ENCODE measurements at regions not wholly inside any gene's neighbourhood (a gene's known extent, or its start where the extent isn't known, plus 50 kb on each side); places are given as distances from the start of the nearest gene placed in this dataset.

DNA sequence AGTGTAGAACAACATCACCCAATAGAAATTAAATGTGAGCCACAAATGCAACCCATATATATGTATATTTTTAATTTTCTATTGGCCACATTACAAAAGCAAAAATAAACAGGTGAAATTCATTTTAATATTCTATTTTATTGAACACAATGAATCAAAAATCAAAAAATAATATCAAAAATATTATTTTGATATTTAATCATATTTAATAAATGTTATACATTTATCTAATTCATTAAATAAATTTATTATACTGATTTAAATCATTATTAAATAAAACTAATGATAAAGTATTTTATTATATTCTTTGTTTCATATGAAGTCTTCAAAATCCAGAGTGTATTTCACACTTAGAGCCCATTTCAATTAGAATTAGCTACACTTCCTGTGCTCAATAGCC, 98.4 kb upstream of the MANEA start:
- ChIA-PET POLR2A (no interaction called here), CTCF (no interaction called here)

DNA sequence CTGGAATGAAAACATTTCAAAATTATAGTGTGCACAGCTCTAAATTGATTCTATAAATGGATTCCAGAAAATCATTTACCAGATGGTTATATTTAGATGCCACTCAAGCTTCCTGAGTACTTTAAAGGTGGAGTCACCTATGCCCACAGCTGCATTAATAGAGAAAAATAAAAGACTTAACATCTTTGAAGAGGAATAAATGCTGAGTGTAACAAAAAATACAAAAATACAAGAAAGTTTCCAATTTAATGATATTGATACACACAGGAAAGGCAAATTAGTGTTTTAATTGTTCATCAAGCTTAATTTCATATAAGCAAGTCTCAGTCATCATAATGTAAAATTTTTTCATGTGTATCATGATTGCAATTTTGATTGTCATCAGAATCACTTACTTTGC, 89.5 kb upstream of the MANEA start:
- ChIA-PET CTCF (no interaction called here), POLR2A (no interaction called here)

DNA sequence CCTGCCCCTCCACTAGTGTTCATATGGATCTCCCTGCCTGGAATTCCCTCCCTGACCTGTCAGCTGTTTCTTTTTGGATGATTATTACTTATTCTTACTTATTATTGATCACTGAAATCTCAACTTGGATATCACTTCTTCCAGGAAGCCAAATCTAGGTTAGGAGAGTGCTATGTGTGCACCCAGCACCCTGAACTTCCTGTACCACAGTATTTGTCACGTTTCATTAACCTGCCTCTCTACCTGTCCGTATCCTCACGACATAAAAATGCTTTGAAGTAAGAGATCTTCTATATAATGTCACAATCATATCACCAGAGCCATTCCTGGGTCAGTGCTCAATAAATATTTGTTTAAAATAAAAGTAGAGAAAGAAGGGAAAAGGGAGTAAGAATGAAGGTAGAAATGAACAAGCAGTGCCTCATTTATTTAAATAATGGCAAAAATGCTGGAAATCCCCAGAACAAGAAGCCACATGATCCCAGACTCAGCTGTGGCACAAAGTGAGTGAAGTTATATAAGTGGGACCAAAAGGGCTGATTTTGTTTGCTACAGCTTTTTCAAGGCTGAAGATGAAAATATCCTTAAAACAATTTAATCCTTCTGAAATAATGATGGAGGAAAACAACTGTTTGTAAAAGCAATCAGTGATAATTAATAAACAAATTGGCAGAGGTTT, 88.0 kb upstream of the MANEA start:
- POLR2A ChIA-PET, result no interaction called here
- CTCF ChIA-PET, result no interaction called here

DNA sequence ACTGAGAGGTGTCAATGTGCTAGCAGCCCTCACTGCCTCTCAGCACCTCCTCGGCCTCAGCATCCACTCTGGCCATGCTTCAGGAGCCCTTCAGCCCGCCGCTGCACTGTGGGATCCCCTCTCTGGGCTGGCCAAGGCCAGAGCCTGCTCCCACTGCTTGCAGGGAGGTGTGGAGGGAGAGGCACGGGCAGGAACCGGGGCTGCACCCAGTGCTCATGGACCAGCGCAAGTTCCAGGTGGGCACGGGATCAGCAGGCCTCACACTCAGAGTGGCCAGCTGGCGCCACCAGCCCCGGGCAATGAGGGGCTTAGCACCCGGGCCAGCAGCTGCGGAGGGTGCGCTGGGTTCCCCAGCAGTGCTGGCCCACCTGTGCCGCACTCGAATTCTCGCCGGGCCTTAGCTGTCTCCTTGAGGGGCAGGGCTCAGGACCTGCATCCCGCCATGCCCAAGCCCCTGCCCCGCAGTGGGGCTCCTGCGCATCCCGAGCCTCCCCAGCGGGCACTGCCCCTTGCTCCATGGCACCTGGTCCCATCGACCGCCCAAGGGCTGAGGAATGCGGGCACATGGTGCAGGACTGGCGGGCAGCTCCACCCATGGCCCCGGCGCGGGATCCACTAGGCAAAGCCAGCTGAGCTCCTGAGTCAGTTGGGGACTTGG, 80.4 kb upstream of the MANEA start:
- CTCF ChIA-PET, result no interaction called here
- POLR2A ChIA-PET, result no interaction called here

DNA sequence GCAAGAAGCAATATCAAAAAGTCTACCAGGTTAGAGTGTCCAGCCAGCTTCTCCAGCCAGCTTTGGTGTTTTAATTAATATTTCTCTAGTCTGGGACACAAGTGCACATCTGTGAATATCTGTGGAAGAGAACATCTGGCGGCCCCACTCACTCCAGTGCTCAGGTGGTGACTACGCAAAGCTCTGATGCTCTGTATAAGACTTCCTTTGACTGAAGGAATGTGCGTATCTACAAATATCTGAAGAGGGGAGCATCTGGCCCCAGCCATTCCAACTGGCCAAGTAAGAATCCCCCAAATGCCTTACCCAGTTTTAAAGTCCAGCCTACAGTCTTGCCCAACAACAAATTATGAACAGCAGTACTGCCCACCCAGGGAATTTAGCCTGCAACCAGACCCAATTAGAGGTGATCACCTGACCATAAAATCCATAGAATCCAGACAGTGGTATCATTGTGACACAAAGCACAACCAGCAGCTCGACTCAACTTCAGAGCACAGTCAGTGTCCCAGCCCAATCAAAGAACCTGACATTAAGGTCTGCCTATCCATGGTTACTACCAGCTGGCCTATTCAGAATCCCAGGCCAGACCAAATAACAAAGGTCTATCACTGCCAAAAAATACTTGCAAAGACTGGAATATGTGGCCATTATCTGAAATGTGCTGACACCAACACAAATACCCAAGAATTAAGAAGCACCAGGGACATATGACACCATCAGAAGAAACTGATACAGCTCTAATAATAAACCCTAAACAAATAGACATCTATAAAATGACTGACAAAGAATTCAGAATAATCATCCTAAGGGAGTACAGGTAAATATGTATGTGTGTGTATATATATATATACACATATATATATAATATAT, 76.1 kb upstream of the MANEA start:
- CTCF ChIA-PET, result no interaction called here
- POLR2A ChIA-PET, result no interaction called here

DNA sequence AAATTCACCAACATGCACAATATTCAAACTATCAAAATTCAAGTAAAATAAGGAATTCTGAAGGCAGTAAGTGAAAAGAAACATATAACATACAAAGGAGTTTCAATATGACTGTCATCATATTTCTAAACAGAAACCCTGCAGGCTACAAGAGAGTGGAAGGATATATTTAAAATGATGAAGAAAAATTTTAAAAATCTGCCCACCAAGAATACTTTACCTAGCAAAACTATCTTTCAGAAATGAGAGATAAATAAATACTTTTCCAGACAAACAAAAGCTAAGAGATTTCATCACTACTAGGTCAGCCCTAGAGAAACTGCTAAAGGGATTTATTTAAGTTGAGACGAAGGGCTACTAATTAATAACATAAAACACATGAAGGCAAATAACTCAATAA, 73.8 kb upstream of the MANEA start:
- POLR2A ChIA-PET, result no interaction called here
- CTCF ChIA-PET, result no interaction called here

DNA sequence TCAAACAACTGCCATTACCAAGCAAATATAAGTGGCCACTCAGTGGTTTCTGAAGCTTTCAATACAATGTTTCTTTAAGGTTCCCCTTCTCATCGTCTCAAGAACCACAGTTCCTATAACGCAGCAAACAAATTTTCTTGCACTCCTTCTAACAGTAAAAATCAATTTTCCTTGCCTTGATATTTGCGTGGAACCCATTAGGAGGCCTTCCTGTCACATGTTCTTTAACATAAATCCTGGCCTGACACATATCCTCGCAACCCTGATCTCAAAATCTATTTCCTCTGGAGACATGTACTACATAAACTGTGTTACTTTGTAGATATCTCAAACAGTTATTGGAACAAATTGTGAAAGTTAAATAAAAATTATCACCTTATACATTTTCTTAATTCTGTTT, 65.9 kb upstream of the MANEA start:
- POLR2A ChIA-PET, result no interaction called here

DNA sequence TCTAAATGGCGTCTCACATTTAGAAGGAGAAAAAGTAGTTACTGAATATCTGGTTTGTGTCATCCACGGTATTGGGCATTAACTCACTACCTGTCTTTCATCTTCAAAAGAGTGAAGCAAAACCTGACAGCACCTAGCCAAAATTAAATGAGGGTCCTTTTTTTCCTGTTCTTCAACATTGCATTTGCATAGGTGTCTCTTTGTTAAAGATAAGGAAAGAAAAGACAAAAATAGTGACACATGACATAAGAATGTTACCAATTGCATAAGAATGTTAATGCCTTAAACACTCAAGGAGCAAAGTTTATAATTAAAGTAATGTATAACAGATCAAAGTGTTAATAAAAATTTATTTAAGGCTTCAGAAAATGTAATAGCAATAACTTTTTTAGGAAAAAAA, 61.4 kb upstream of the MANEA start:
- CTCF ChIA-PET, result no interaction called here
- POLR2A ChIA-PET, result no interaction called here

More for the DNA sequence above, 65.9 kb upstream of the MANEA start:
- CTCF ChIA-PET, result no interaction called here

DNA sequence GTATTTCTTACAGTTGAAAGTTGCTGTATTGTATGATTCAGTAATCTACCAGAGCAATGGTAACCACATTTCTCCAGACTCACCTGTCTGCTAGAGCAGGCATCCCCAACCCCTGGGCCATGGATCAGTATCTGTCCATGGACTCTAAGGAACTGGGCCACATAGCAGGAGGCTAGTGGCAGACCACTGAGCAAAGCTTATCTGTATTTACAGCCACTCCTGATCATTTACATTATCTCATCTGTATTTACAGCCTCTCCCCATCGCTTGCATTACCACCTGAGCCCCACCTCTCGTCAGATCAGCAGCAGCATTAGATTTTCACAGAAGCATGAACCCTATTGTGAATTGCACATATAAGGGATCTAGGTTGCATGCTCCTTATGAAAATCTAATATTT, 60.3 kb upstream of the MANEA start:
- ChIA-PET CTCF (no interaction called here), POLR2A (no interaction called here)

DNA sequence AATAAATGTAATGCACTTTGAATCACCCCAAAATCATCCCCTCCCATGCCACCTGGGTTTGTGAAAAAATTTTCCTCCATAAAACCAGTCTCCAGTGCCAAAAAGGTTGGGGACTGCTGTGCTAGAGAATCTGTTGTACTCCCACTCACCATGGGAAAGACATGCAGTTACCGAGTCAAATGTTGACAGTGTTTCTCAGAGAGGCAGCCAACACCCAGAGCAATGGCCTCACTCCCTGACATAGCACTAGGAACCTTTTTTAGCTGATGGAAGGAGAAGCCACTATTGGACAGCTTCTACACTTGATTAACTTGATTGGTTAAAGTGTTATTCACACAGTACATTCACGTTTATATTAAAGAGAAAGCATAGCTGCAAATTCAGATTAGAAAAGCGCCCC, 59.8 kb upstream of the MANEA start:
- POLR2A ChIA-PET, result no interaction called here
- CTCF ChIA-PET, result no interaction called here

DNA sequence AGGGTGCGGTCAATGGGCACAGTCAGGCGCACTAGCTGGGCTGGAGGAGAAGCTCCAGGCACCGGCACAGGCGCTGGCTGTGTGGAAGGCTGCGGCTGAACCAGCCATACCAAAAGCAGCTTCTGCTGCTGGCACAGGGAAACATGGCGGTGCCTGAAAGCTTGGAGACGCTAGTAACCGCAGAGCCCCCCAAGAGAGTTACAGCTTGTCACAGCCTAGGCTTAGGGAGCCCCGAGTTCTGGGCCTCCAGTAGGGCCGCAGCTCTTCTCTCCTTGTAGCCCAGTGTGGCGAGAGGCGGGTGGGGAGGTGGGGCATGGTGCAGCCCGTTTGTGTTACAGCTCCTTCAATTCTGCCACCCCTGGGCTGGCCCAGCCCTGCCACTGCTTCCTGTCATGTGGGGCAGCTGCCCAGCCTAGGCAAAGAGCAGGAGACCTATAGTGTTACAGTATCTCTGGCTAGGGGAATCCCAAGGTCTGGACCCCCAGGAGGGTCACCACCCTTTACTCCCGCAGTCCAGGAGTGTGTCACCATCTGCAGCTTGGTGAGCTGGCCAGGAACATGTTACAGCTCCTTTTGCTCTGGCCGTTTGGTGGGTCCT, 58.6 kb upstream of the MANEA start:
- POLR2A ChIA-PET, result no interaction called here
- CTCF ChIA-PET, result interaction anchor here (1.4 kb wide), 1 partner anchor 13 kb away, joined by 3 read pairs; no protein-coding TSS in a partner anchor

DNA sequence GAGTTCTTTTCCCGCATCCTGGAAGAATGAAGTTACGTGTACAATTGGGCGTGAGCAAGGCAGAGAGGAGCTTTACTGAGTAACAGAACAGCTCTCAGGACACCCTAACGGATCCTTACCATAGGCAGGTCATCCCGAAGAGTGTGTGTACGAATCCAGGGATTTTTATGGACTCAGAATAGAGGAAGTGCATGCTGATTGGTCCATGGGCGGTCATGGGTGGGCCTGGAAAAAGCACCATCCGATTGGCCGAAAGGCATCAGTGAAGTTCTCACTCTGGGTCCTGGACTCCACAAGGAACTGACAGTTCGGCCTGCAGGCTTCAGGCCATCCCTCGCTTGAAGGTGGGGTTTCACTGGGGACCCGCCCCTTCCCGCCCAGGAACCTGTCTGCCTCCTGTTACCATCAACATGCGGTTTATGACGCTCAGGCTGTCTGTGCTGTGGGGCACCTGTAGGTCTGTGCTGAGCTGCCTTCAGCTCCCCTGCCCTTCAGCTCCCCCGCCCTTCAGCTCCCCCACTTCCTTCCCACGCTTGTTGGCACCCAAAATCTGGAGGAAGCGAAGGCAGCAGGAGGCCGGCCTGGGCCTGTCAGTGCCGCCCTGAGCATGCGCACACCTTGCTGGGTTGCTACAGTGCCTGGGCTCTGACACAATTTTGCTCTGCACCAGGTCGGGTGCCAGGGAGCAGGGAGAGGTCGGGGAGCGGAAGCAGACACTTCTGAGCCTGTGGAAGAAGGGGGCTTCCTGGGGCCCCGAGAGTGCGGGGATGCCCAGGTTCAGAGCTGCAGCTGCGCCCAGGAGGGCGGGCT, 57.9 kb upstream of the MANEA start:
- ChIA-PET POLR2A (no interaction called here), CTCF (interaction anchor here (1.4 kb wide), 1 partner anchor 12 kb away, joined by 3 read pairs; no protein-coding TSS in a partner anchor)

DNA sequence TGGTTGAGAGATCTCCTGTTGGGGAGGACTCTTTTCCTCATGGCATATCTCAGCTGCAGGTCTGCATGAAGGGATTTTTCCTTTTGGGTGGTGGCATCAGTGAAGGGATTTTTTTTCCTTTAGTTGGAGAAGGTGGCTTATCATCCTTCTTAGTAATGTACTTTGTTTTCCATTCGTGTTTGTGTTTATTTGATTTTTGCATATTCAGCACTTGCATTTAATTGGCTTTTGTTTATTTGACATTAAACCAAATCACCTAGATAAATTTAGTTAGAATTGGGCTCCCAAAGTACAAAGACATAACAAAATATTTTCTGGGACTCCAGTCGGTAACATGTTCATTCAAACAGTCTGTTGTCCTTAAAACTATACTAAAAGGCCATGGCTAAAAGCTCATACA, 56.2 kb upstream of the MANEA start:
- POLR2A ChIA-PET, result no interaction called here
- CTCF ChIA-PET, result no interaction called here

Measured in activated CD8-positive, alpha-beta memory T cell treated with anti-CD3 and anti-CD28 coated beads for 36 hours (primary cell).